ENCODE measurements at regions not wholly inside any gene's neighbourhood (a gene's known extent, or its start where the extent isn't known, plus 50 kb on each side); places are given as distances from the start of the nearest gene placed in this dataset.

GRCh38 chr2:118722976-118723375 lies 124.5 kb downstream of the EN1 start:
- DNase-seq (ENCODE audit: low read depth, low spot score), result no peak
- Histone ChIP-seq H3K4me3 (ENCODE audit: low read length) (no peak overlapping the region), H3K27ac (ENCODE audit: low read length) (no peak overlapping the region), H3K36me3 (ENCODE audit: control insufficient read depth, insufficient read depth, low read length) (no peaks in the 10 kb centered on the region), H3K4me1 (ENCODE audit: control insufficient read depth, insufficient read depth, low read length) (no peaks in the 10 kb centered on the region; the same call in 1 of the 2 replicates), H3K9me3 (ENCODE audit: control insufficient read depth, insufficient read depth, low read length) (no peaks in the 10 kb centered on the region), H3K27me3 (ENCODE audit: control insufficient read depth, insufficient read depth, low read length) (no peaks in the 10 kb centered on the region)
- no CpG with 5 or more reads among the region's 3 CpGs for whole genome bisulfite sequencing (ENCODE audit: insufficient coverage, insufficient read length)

GRCh38 chr2:118721817-118722551 lies 125.5 kb downstream of the EN1 start:
- Histone ChIP-seq H3K27ac (ENCODE audit: low read length) (no peak overlapping the region), H3K4me3 (ENCODE audit: low read length) (no peak overlapping the region), H3K9me3 (ENCODE audit: control insufficient read depth, insufficient read depth, low read length) (no peaks in the 10 kb centered on the region), H3K27me3 (ENCODE audit: control insufficient read depth, insufficient read depth, low read length) (no peaks in the 10 kb centered on the region), H3K4me1 (ENCODE audit: control insufficient read depth, insufficient read depth, low read length) (no peaks in the 10 kb centered on the region; the same call in 1 of the 2 replicates), H3K36me3 (ENCODE audit: control insufficient read depth, insufficient read depth, low read length) (no peaks in the 10 kb centered on the region)
- WGBS (ENCODE audit: insufficient coverage, insufficient read length), result no CpG with 5 or more reads among the region's 11 CpGs
- DNase-seq (ENCODE audit: low read depth, low spot score), result no peak

GRCh38 chr2:118720866-118721265 lies 126.6 kb downstream of the EN1 start:
- H3K4me3 ChIP-seq (ENCODE audit: low read length), result no peak overlapping the region
- H3K4me1 ChIP-seq (ENCODE audit: control insufficient read depth, insufficient read depth, low read length), result no peaks in the 10 kb centered on the region; the same call in 1 of the 2 replicates
- DNase-seq (ENCODE audit: low read depth, low spot score), result no peak
- no peak overlapping the region for H3K27ac ChIP-seq (ENCODE audit: low read length)
- no peaks in the 10 kb centered on the region for H3K27me3 ChIP-seq (ENCODE audit: control insufficient read depth, insufficient read depth, low read length)
- no peaks in the 10 kb centered on the region for H3K9me3 ChIP-seq (ENCODE audit: control insufficient read depth, insufficient read depth, low read length)
- H3K36me3 ChIP-seq (ENCODE audit: control insufficient read depth, insufficient read depth, low read length), result no peaks in the 10 kb centered on the region
- no CpG with 5 or more reads among the region's 4 CpGs for WGBS (ENCODE audit: insufficient coverage, insufficient read length)

- Histone ChIP-seq H3K27me3 (ENCODE audit: control insufficient read depth, insufficient read depth, low read length) (no peaks in the 10 kb centered on the region), H3K4me3 (ENCODE audit: low read length) (no peak overlapping the region)
- no peak for DNase-seq (ENCODE audit: low read depth, low spot score)
Measured at GRCh38 chr2:118718921-118719320, 128.5 kb downstream of the EN1 start.

GRCh38 chr2:118716102-118716501 lies 131.3 kb downstream of the EN1 start:
- no peak for DNase-seq (ENCODE audit: low read depth, low spot score)
- Histone ChIP-seq H3K4me3 (ENCODE audit: low read length) (no peak overlapping the region), H3K9me3 (ENCODE audit: control insufficient read depth, insufficient read depth, low read length) (no peaks in the 10 kb centered on the region), H3K27me3 (ENCODE audit: control insufficient read depth, insufficient read depth, low read length) (no peaks in the 10 kb centered on the region), H3K27ac (ENCODE audit: low read length) (no peak overlapping the region), H3K4me1 (ENCODE audit: control insufficient read depth, insufficient read depth, low read length) (no peaks in the 10 kb centered on the region), H3K36me3 (ENCODE audit: control insufficient read depth, insufficient read depth, low read length) (no peaks in the 10 kb centered on the region)
- WGBS (ENCODE audit: insufficient coverage, insufficient read length), result no CpG with 5 or more reads among the region's 6 CpGs

More at GRCh38 chr2:118718921-118719320, 128.5 kb downstream of the EN1 start:
- Histone ChIP-seq H3K36me3 (ENCODE audit: control insufficient read depth, insufficient read depth, low read length) (no peaks in the 10 kb centered on the region), H3K9me3 (ENCODE audit: control insufficient read depth, insufficient read depth, low read length) (no peaks in the 10 kb centered on the region), H3K27ac (ENCODE audit: low read length) (no peak overlapping the region), H3K4me1 (ENCODE audit: control insufficient read depth, insufficient read depth, low read length) (no peaks in the 10 kb centered on the region; the same call in 1 of the 2 replicates)

- DNase-seq (ENCODE audit: low read depth, low spot score), result no peak
- H3K4me1 ChIP-seq (ENCODE audit: control insufficient read depth, insufficient read depth, low read length), result no peaks in the 10 kb centered on the region
- no peak overlapping the region for H3K4me3 ChIP-seq (ENCODE audit: low read length)
- H3K9me3 ChIP-seq (ENCODE audit: control insufficient read depth, insufficient read depth, low read length), result no peaks in the 10 kb centered on the region
- H3K27ac ChIP-seq (ENCODE audit: low read length), result no peak overlapping the region
- no peaks in the 10 kb centered on the region for H3K36me3 ChIP-seq (ENCODE audit: control insufficient read depth, insufficient read depth, low read length)
- H3K27me3 ChIP-seq (ENCODE audit: control insufficient read depth, insufficient read depth, low read length), result no peaks in the 10 kb centered on the region
- no CpG with 5 or more reads among the region's 6 CpGs for WGBS (ENCODE audit: insufficient coverage, insufficient read length)
Measured at GRCh38 chr2:118714118-118714517, 133.3 kb downstream of the EN1 start.

GRCh38 chr2:118711603-118712002 lies 135.8 kb downstream of the EN1 start:
- Histone ChIP-seq H3K4me3 (ENCODE audit: low read length) (no peak overlapping the region), H3K27ac (ENCODE audit: low read length) (no peak overlapping the region), H3K9me3 (ENCODE audit: control insufficient read depth, insufficient read depth, low read length) (no peaks in the 10 kb centered on the region), H3K27me3 (ENCODE audit: control insufficient read depth, insufficient read depth, low read length) (no peaks in the 10 kb centered on the region), H3K36me3 (ENCODE audit: control insufficient read depth, insufficient read depth, low read length) (no peaks in the 10 kb centered on the region), H3K4me1 (ENCODE audit: control insufficient read depth, insufficient read depth, low read length) (no peaks in the 10 kb centered on the region)
- no CpG with 5 or more reads among the region's 5 CpGs for WGBS (ENCODE audit: insufficient coverage, insufficient read length)
- no peak for DNase-seq (ENCODE audit: low read depth, low spot score)

GRCh38 chr2:118710481-118710880 lies 137.0 kb downstream of the EN1 start:
- no peak for DNase-seq (ENCODE audit: low read depth, low spot score)
- no peak overlapping the region for H3K4me3 ChIP-seq (ENCODE audit: low read length)

GRCh38 chr2:118709786-118710185 lies 137.7 kb downstream of the EN1 start:
- WGBS (ENCODE audit: insufficient coverage, insufficient read length), result no CpG with 5 or more reads among the region's 3 CpGs
- H3K27ac ChIP-seq (ENCODE audit: low read length), result no peak overlapping the region

More at GRCh38 chr2:118710481-118710880, 137.0 kb downstream of the EN1 start:
- H3K4me1 ChIP-seq (ENCODE audit: control insufficient read depth, insufficient read depth, low read length), result no peaks in the 10 kb centered on the region
- H3K27me3 ChIP-seq (ENCODE audit: control insufficient read depth, insufficient read depth, low read length), result no peaks in the 10 kb centered on the region
- H3K27ac ChIP-seq (ENCODE audit: low read length), result no peak overlapping the region
- no CpG with 5 or more reads among the region's 2 CpGs for WGBS (ENCODE audit: insufficient coverage, insufficient read length)
- H3K9me3 ChIP-seq (ENCODE audit: control insufficient read depth, insufficient read depth, low read length), result no peaks in the 10 kb centered on the region
- H3K36me3 ChIP-seq (ENCODE audit: control insufficient read depth, insufficient read depth, low read length), result no peaks in the 10 kb centered on the region

GRCh38 chr2:118706844-118707243 lies 140.6 kb downstream of the EN1 start:
- no peak for DNase-seq (ENCODE audit: low read depth, low spot score)
- Histone ChIP-seq H3K4me3 (ENCODE audit: low read length) (no peak overlapping the region), H3K36me3 (ENCODE audit: control insufficient read depth, insufficient read depth, low read length) (no peaks in the 10 kb centered on the region), H3K27me3 (ENCODE audit: control insufficient read depth, insufficient read depth, low read length) (no peaks in the 10 kb centered on the region), H3K9me3 (ENCODE audit: control insufficient read depth, insufficient read depth, low read length) (no peaks in the 10 kb centered on the region), H3K4me1 (ENCODE audit: control insufficient read depth, insufficient read depth, low read length) (no peaks in the 10 kb centered on the region), H3K27ac (ENCODE audit: low read length) (no peak overlapping the region)
- WGBS (ENCODE audit: insufficient coverage, insufficient read length), result no CpG with 5 or more reads among the region's 1 CpG

More at GRCh38 chr2:118709786-118710185, 137.7 kb downstream of the EN1 start:
- no peak overlapping the region for H3K4me3 ChIP-seq (ENCODE audit: low read length)
- H3K4me1 ChIP-seq (ENCODE audit: control insufficient read depth, insufficient read depth, low read length), result no peaks in the 10 kb centered on the region
- no peaks in the 10 kb centered on the region for H3K27me3 ChIP-seq (ENCODE audit: control insufficient read depth, insufficient read depth, low read length)
- no peaks in the 10 kb centered on the region for H3K9me3 ChIP-seq (ENCODE audit: control insufficient read depth, insufficient read depth, low read length)
- H3K36me3 ChIP-seq (ENCODE audit: control insufficient read depth, insufficient read depth, low read length), result no peaks in the 10 kb centered on the region
- no peak for DNase-seq (ENCODE audit: low read depth, low spot score)

GRCh38 chr2:118706371-118706770 lies 141.1 kb downstream of the EN1 start:
- H3K4me1 ChIP-seq (ENCODE audit: control insufficient read depth, insufficient read depth, low read length), result no peaks in the 10 kb centered on the region

More at GRCh38 chr2:118706371-118706770, 141.1 kb downstream of the EN1 start:
- WGBS (ENCODE audit: insufficient coverage, insufficient read length), result no CpG with 5 or more reads among the region's 4 CpGs
- Histone ChIP-seq H3K27ac (ENCODE audit: low read length) (no peak overlapping the region), H3K36me3 (ENCODE audit: control insufficient read depth, insufficient read depth, low read length) (no peaks in the 10 kb centered on the region), H3K4me3 (ENCODE audit: low read length) (no peak overlapping the region), H3K9me3 (ENCODE audit: control insufficient read depth, insufficient read depth, low read length) (no peaks in the 10 kb centered on the region), H3K27me3 (ENCODE audit: control insufficient read depth, insufficient read depth, low read length) (no peaks in the 10 kb centered on the region)
- DNase-seq (ENCODE audit: low read depth, low spot score), result no peak
